CD8-positive, alpha-beta memory T cell (primary cell): ENCODE measurements at regions not wholly inside any gene's neighbourhood (a gene's known extent, or its start where the extent isn't known, plus 50 kb on each side); places are given as distances from the start of the nearest gene placed in this dataset.

Experiments used
- CTCF ChIA-PET: fragments of 350-600 bp; sonication (Branson Sonifier 250); formaldehyde crosslinking; loops from one replicate; lab custom pipeline; 2021; ENCODE audit warnings: antibody characterized with exemption; lab: Charles Lee
- POLR2A ChIA-PET: fragments of 350-600 bp; sonication (Branson Sonifier 250); formaldehyde crosslinking; loops from one replicate; lab custom pipeline; 2021; ENCODE audit warnings: antibody characterized with exemption; lab: Charles Lee
- DNase-seq, 5 donors: peaks; one replicate each; pipeline versions ENCODE4 v3.0.0 to v3.0.0-alpha.2; 2020 to 2022; ENCODE audit warnings: mixed read lengths in 1 of 5
- H3K27ac ChIP-seq: one replicate; pipeline ENCODE4 v1.7.0; 2013; ENCODE audit warnings: low read depth, mild to moderate bottlenecking, low read length, moderate library complexity
- H3K27me3 ChIP-seq: 2 replicates; pipeline ENCODE4 v1.7.0; 2013; ENCODE audit warnings: low read length, mild to moderate bottlenecking; ENCODE audit not compliant: insufficient read depth, poor library complexity, severe bottlenecking
- H3K36me3 ChIP-seq: 2 replicates; pipeline ENCODE4 v1.7.0; 2013; ENCODE audit warnings: mild to moderate bottlenecking, low read length, moderate library complexity; ENCODE audit not compliant: insufficient read depth
- H3K4me1 ChIP-seq: 2 replicates; pipeline ENCODE4 v1.7.0; 2013; ENCODE audit warnings: mild to moderate bottlenecking, low read length, moderate library complexity; ENCODE audit not compliant: insufficient read depth
- H3K4me3 ChIP-seq: 2 replicates; pipeline ENCODE4 v1.7.0; 2013; ENCODE audit warnings: mild to moderate bottlenecking, low read length
- H3K9me3 ChIP-seq: 2 replicates; pipeline ENCODE4 v1.7.0; 2013; ENCODE audit warnings: mild to moderate bottlenecking, low read length
- H3K27ac Mint-ChIP-seq, 8 donors: one replicate each; pipeline ENCODE4 v1.8.0; 2020 to 2021; ENCODE audit warnings: mixed read lengths in 8 of 8, mild to moderate bottlenecking in 6 of 8, inconsistent platforms in 3 of 8, moderate library complexity in 3 of 8
- H3K27me3 Mint-ChIP-seq, 2 donors: one replicate each; pipeline ENCODE4 v1.8.0; 2020 to 2021; ENCODE audit warnings: mixed read lengths in 2 of 2, mild to moderate bottlenecking in 1 of 2, moderate library complexity in 1 of 2
- H3K36me3 Mint-ChIP-seq, 3 donors: one replicate each; pipeline ENCODE4 v1.8.0; 2020 to 2021; ENCODE audit warnings: mixed read lengths in 3 of 3, inconsistent platforms in 1 of 3, mild to moderate bottlenecking in 1 of 3
- H3K4me1 Mint-ChIP-seq, 3 donors: one replicate each; pipeline ENCODE4 v1.8.0; 2020 to 2021; ENCODE audit warnings: mixed read lengths in 3 of 3, inconsistent platforms in 1 of 3, mild to moderate bottlenecking in 1 of 3
- H3K4me3 Mint-ChIP-seq, 7 donors: one replicate each; pipeline ENCODE4 v1.8.0; 2020 to 2021; ENCODE audit warnings: mixed read lengths in 7 of 7, mild to moderate bottlenecking in 6 of 7, moderate library complexity in 4 of 7, inconsistent platforms in 2 of 7
- H3K9me3 Mint-ChIP-seq, 5 donors: one replicate each; pipeline ENCODE4 v1.8.0; 2020 to 2022; ENCODE audit warnings: mixed read lengths in 5 of 5, mild to moderate bottlenecking in 3 of 5, moderate library complexity in 2 of 5, inconsistent platforms in 1 of 5

DNA sequence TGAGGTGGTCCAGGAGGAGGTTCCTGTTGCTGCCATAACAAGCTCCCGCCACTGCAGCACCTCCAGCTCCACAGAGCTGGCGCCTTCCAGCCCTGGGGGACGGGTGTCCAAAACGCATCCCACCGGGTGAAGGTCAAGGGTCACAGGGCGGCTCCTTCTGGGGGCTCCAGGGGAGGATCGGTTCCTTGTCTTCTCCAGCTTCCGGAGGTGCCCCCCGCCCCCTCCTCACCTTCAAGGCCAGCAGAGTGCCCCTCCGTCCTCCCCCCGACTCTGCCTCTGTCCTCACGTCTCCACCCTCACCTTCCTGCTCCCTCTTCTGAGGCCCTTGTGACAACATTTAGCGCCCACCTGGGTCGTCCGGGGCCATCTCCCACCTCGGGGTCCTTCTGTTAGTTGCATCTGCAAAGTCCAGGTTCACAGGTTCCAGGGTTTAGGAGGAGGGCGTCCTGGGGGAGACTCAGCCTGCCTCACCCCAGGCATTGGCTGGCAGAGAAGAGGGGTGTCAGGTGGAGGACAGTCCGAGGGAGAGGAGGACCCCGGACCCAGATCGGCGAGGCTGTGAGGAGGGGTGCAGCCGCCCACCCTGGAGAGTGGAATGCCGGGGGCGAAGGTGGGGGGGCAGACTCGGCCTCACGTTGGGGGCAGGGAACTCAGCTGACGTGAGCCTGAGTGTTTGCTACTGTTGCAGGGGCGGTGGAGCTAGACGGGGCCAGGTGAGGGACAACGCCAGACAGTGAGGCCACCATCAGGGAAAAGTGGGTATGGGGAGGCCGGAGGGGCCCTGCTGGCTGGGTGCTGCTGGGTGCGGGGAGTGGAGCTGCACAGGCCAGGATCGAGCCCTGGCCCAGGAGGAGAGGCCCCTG is 205.5 kb upstream of the C14orf180 start:
- Mint-ChIP-seq H3K27me3 (peaks cover 3 to 8% of the 10 kb centered on the region in 2 donors), H3K4me1 (peaks cover 0 to 6% (median 0%) of the 10 kb centered on the region in 3 donors), H3K4me3 (no peak overlapping the region), H3K36me3 (peaks cover 0 to 4% (median 0%) of the 10 kb centered on the region in 3 donors), H3K9me3 (peaks cover under 1 to 4% (median 4%) of the 10 kb centered on the region in 5 donors), H3K27ac (peak overlapping the region in 1 of 8 donors; percentile 24)
- POLR2A ChIA-PET = no interaction called here
- no peak for DNase-seq
- peaks cover 5% of the 10 kb centered on the region for H3K4me1 ChIP-seq
- H3K4me3 ChIP-seq = no peak overlapping the region
- CTCF ChIA-PET = interaction anchor here (1.2 kb wide), 1 partner anchor 18 kb away, joined by 3 read pairs; no protein-coding TSS in a partner anchor
- H3K9me3 ChIP-seq = no peaks in the 10 kb centered on the region
- H3K27ac ChIP-seq = no peak overlapping the region
- H3K36me3 ChIP-seq = no peaks in the 10 kb centered on the region
- no peaks in the 10 kb centered on the region for H3K27me3 ChIP-seq

DNA sequence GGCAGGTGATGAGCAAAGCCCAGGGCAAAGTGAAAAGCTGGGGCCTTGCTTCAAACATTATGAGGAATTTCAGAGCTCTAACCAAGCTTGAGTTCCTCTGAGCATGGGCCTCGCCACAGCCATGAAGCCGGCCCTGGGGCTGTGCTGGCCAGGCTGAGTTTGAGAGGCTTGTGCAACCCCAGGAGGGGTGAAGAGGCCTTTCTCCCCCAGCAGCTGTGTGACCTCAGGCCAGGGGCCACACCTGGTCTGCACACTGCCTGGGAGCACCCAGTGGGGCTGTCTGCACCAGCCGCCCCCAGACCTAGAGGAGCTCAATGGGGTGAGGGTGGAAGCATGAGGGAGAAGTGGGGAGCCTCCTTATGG is 204.9 kb upstream of the C14orf180 start:
- no peaks in the 10 kb centered on the region for H3K27me3 ChIP-seq
- no peak overlapping the region for H3K27ac ChIP-seq
- Mint-ChIP-seq H3K27ac (no peak overlapping the region), H3K27me3 (peaks cover 4 to 8% of the 10 kb centered on the region in 2 donors), H3K36me3 (peaks cover 0 to 10% (median 0%) of the 10 kb centered on the region in 3 donors), H3K9me3 (peaks cover 2 to 10% (median 8%) of the 10 kb centered on the region in 5 donors), H3K4me1 (peaks cover 0 to 6% (median 0%) of the 10 kb centered on the region in 3 donors), H3K4me3 (no peak overlapping the region)
- ChIA-PET CTCF (interaction anchor here (1.2 kb wide), 1 partner anchor 17 kb away, joined by 3 read pairs; no protein-coding TSS in a partner anchor), POLR2A (no interaction called here)
- peaks cover 5% of the 10 kb centered on the region for H3K4me1 ChIP-seq
- H3K4me3 ChIP-seq = no peak overlapping the region
- no peaks in the 10 kb centered on the region for H3K9me3 ChIP-seq
- no peaks in the 10 kb centered on the region for H3K36me3 ChIP-seq
- DNase-seq = no peak

DNA sequence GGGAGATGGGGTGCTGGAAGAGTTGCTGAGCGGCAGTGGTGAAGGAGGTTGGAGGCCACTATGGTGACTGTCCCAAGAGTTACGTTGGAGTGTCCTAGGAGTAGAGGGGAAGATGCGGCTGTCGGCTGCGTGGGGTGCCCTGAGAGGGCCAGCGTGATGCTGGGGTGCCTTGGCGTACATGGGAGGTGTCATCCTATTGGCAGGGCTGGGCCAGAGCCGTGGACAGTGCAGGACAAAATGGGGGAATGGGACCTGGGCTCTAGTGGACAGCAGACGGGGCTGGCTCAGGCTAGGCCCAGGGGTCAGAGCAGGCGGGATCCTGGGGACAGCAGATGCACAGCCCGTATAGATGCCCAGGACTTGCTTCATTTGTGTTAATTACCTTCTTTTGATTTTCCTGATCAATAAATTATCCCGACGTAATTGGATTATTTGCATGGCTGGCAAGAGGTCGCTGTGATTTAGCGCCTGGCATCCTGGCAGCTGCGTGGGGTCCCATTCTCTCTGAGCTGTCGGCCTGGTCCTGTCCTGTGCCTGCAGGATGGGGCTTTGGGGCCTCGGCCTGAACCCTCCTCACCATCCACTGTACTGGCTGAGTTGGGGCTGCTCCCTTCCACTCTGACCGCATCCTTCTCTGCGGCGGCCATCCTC is 203.9 kb upstream of the C14orf180 start:
- Histone ChIP-seq H3K9me3 (no peaks in the 10 kb centered on the region), H3K36me3 (no peaks in the 10 kb centered on the region), H3K4me3 (no peak overlapping the region), H3K27me3 (no peaks in the 10 kb centered on the region), H3K4me1 (peaks cover 5% of the 10 kb centered on the region), H3K27ac (no peak overlapping the region)
- Mint-ChIP-seq H3K9me3 (peaks cover 5 to 18% (median 11%) of the 10 kb centered on the region in 5 donors), H3K4me1 (peaks cover 0 to 6% (median 0%) of the 10 kb centered on the region in 3 donors), H3K36me3 (peaks cover 0 to 18% (median 0%) of the 10 kb centered on the region in 3 donors), H3K4me3 (no peak overlapping the region), H3K27me3 (peaks cover 4 to 8% of the 10 kb centered on the region in 2 donors), H3K27ac (peak overlapping the region in 1 of 8 donors; percentile 32)
- ChIA-PET CTCF (no interaction called here), POLR2A (no interaction called here)
- peak in 1 of 5 donors; percentile 11 for DNase-seq

DNA sequence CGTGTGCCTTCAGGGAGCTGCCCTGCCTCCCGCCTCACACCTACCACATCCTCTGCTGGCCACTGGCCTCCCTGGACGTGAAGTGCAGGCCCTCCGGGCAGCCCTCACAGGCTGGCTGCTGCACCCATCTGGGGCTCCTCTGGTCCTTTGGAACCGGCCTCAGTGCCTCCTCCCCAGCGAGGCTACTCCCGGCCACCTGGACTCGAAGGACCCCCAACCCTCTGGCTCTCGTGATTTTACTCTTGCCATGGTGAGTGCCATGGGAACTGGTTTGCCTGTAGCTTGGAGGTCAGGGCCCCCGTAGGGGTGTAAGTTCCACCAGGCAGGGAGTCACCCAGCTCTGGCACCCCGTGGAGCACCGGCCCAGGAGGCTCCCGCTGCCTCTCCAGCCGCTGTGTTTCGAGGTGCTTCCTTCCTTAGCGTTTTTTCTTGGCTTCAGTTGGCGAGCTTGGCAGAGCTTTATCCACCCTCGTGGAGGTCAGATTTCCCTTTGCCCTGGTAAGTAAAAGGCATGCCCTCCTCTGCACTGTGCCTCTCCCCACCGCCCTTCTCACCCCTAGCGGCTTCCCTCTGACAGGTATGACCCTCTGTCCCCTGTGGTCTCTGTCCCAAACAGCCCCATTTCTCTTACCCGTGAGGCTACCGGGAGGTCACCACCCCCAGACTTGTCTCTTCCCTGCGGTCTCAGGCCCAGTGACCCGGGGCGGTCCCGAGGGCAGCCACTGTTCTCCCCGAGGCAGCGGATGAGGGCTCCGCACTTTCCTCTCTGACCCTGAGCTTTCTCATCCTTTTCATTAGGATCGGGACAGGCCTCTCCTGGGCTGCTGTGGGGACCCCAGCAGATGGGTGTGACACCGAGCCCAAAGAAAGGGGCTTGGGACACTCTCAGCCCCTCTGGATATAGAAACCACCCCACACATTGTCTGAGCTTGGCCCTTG is 203.1 kb upstream of the C14orf180 start:
- POLR2A ChIA-PET = no interaction called here
- H3K36me3 Mint-ChIP-seq = peaks cover 0 to 24% (median 0%) of the 10 kb centered on the region in 3 donors

DNA sequence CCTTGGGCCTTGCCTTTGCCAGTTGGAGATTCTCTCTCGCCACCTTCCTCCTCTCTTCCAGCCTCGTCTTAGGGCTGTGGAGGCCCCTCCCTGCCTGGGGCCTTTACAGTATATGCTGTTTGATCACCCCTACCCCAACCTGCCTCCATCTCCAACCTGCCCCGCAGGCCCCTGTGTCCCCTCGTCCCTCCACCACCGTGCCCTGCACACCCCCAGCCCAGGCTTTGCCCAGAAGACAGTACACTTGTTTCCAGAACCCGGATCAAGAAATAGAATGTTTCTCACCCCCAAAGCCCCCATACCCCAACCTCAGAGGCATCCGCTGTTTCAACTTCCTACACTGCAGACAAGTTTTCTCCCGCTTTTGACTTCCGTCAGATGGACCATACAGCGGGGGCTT is 202.3 kb upstream of the C14orf180 start:
- CTCF ChIA-PET = no interaction called here
- no peak overlapping the region for H3K27ac ChIP-seq
- H3K36me3 ChIP-seq = no peaks in the 10 kb centered on the region
- H3K9me3 ChIP-seq = no peaks in the 10 kb centered on the region
- no peak overlapping the region for H3K4me3 ChIP-seq
- H3K4me1 Mint-ChIP-seq = peaks cover 0 to 6% (median 0%) of the 10 kb centered on the region in 3 donors
- H3K4me3 Mint-ChIP-seq = no peak overlapping the region
- DNase-seq = no peak
- peaks cover 3% of the 10 kb centered on the region for H3K4me1 ChIP-seq
- peaks cover 4 to 8% of the 10 kb centered on the region in 2 donors for H3K27me3 Mint-ChIP-seq
- H3K9me3 Mint-ChIP-seq = peaks cover 10 to 29% (median 20%) of the 10 kb centered on the region in 5 donors
- no peak overlapping the region for H3K27ac Mint-ChIP-seq
- no peaks in the 10 kb centered on the region for H3K27me3 ChIP-seq
- H3K36me3 Mint-ChIP-seq = peaks cover 0 to 28% (median 0%) of the 10 kb centered on the region in 3 donors
- POLR2A ChIA-PET = no interaction called here

More for the DNA sequence above, 203.1 kb upstream of the C14orf180 start:
- Histone ChIP-seq H3K27ac (no peak overlapping the region), H3K4me1 (peaks cover 5% of the 10 kb centered on the region), H3K27me3 (no peaks in the 10 kb centered on the region), H3K36me3 (no peaks in the 10 kb centered on the region), H3K4me3 (no peak overlapping the region), H3K9me3 (no peaks in the 10 kb centered on the region)
- H3K4me3 Mint-ChIP-seq = no peak overlapping the region
- H3K9me3 Mint-ChIP-seq = peaks cover 7 to 26% (median 17%) of the 10 kb centered on the region in 5 donors
- CTCF ChIA-PET = no interaction called here
- peaks cover 4 to 8% of the 10 kb centered on the region in 2 donors for H3K27me3 Mint-ChIP-seq
- no peak for DNase-seq
- peaks cover 0 to 6% (median 0%) of the 10 kb centered on the region in 3 donors for H3K4me1 Mint-ChIP-seq
- H3K27ac Mint-ChIP-seq = peak overlapping the region in 3 of 8 donors; percentile 33 to 43 (median 35)

DNA sequence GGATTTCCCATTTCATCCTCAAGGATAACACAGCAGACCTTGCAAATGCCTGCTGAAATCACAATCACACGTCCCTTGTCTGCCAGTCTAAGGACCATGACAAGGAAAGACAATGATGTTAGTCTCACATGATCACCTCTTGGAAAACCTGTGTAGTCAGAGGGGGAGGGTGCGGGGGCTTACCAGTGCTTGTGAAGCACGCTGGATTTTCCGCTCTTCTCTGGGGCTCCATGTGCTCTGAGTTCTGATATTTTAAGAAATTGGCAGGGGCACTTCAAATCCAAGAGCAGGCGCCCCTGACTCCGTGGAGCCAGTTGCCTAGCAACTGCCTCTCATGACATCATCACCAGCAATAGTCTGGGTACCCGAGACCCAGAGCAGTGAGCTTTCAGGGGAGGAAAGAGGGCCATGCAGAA is 200.9 kb upstream of the C14orf180 start:
- Mint-ChIP-seq H3K27me3 (peaks cover 4 to 8% of the 10 kb centered on the region in 2 donors), H3K4me1 (no peaks in the 10 kb centered on the region), H3K9me3 (peaks cover 14 to 29% (median 20%) of the 10 kb centered on the region in 5 donors), H3K4me3 (no peak overlapping the region), H3K27ac (no peak overlapping the region), H3K36me3 (peaks cover 0 to 28% (median 0%) of the 10 kb centered on the region in 3 donors)
- Histone ChIP-seq H3K27ac (no peak overlapping the region), H3K9me3 (no peaks in the 10 kb centered on the region), H3K36me3 (no peaks in the 10 kb centered on the region), H3K4me1 (no peaks in the 10 kb centered on the region), H3K4me3 (no peak overlapping the region), H3K27me3 (no peaks in the 10 kb centered on the region)
- POLR2A ChIA-PET = no interaction called here
- CTCF ChIA-PET = no interaction called here
- DNase-seq = no peak

DNA sequence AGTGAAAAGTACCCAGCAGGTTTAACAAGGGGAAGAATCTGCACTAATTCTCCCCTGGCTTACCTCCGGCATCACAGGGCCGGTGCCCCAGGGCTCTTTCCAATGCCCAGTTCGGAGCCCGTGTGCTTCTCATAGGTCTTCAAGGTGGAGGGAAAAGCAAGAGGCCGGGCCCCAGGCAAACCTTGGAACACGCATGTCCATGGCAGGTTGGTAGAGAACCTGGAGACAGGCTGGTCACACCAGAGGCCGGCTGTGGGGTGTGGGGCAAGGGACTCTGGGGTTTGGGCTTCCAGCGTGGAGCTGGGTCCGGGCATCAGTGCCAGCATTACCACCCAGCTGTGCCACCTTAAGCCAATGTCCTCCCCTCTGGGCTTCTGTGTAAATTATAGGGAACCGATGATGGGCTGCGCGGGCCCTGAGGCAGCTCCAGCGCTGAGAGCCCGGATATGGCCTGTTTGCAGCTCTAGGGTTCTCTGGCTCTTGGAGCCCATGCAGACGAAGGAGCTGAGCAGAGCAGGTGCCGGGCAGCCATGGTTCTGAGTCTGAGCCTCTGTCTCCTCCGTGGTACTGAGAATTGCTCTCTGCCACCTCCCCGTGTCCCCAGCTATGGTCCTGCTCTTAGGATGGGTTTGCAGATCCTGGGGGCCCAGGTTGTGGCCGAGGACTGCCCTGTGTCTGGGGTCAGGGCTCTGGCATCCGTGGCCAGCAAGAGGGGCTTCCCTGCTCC is 197.0 kb upstream of the C14orf180 start:
- peak in 1 of 5 donors; percentile 11 for DNase-seq
- Histone ChIP-seq H3K27ac (no peak overlapping the region), H3K4me3 (no peak overlapping the region), H3K9me3 (no peaks in the 10 kb centered on the region), H3K4me1 (no peaks in the 10 kb centered on the region), H3K27me3 (no peaks in the 10 kb centered on the region), H3K36me3 (no peaks in the 10 kb centered on the region)
- H3K27me3 Mint-ChIP-seq = peaks cover 3 to 4% of the 10 kb centered on the region in 2 donors
- no peak overlapping the region for H3K4me3 Mint-ChIP-seq
- H3K36me3 Mint-ChIP-seq = peaks cover 0 to 28% (median 0%) of the 10 kb centered on the region in 3 donors
- CTCF ChIA-PET = no interaction called here
- H3K9me3 Mint-ChIP-seq = peaks cover 14 to 29% (median 20%) of the 10 kb centered on the region in 5 donors
- peak overlapping the region in 2 of 8 donors; percentile 24 to 29 for H3K27ac Mint-ChIP-seq
- H3K4me1 Mint-ChIP-seq = peaks cover 0 to 1% (median 0%) of the 10 kb centered on the region in 3 donors
- POLR2A ChIA-PET = no interaction called here
